ENCODE measurements at regions not wholly inside any gene's neighbourhood (a gene's known extent, or its start where the extent isn't known, plus 50 kb on each side); places are given as distances from the start of the nearest gene placed in this dataset.

GRCh38 chr14:31945074-31945613 is 132.0 kb upstream of the ARHGAP5 start:
- no peak for FAIRE-seq

More at GRCh38 chr14:31945074-31945613, 132.0 kb upstream of the ARHGAP5 start:
- Histone ChIP-seq H2AFZ (ENCODE audit: low read length) (no peak overlapping the region), H4K5ac (ENCODE audit: insufficient read length, low read depth, low read length) (no peak overlapping the region), H3K14ac (ENCODE audit: insufficient read length) (no peak overlapping the region), H3K56ac (replicated peaks; ENCODE audit: insufficient read length, low read depth, low read length) (no peak overlapping the region), H3K23me2 (ENCODE audit: low read depth, low read length) (no peaks in the 10 kb centered on the region), H2BK120ac (replicated peaks; ENCODE audit: low read depth, low read length) (no peak overlapping the region), H3K27ac (ENCODE audit: low read depth, low read length) (no peak overlapping the region), H3K27me3 (replicated peaks in 1 of 4; ENCODE audit: control insufficient read depth in 3 of 4, extremely low read depth in 1 of 4, insufficient read depth in 3 of 4, low read length in 3 of 4) (no peaks in the 10 kb centered on the region), H2BK12ac (ENCODE audit: low read depth, low read length) (no peak overlapping the region; the same call in 1 of the 2 replicates), H4K91ac (replicated peaks; ENCODE audit: insufficient read length, low read length) (no peak overlapping the region), H3K4ac (replicated peaks; ENCODE audit: insufficient read length, low read depth, low read length) (no peak overlapping the region), H3K23ac (ENCODE audit: insufficient read length) (no peak overlapping the region), H3K79me2 (ENCODE audit: control insufficient read depth in 1 of 2, insufficient read depth in 2 of 2, low read length in 2 of 2) (no peaks in the 10 kb centered on the region), H3K4me2 (ENCODE audit: insufficient read depth in 1 of 2, low read depth in 2 of 2, low read length in 2 of 2) (no peak overlapping the region), H3K9ac (replicated peaks in 1 of 4; ENCODE audit: extremely low read depth in 1 of 4, low read depth in 3 of 4, low read length in 3 of 4) (no peak overlapping the region), H3K18ac (ENCODE audit: extremely low read depth, low read length) (no peak overlapping the region), H4K20me1 (replicated peaks in 1 of 2; ENCODE audit: control insufficient read depth in 1 of 2, insufficient read depth in 2 of 2, low read length in 2 of 2) (no peaks in the 10 kb centered on the region), H2AK5ac (ENCODE audit: low read depth, low read length) (no peak overlapping the region), H3K4me3 (ENCODE audit: extremely low read depth in 1 of 4, insufficient read depth in 2 of 4, low read depth in 3 of 4, low read length in 4 of 4) (no peak overlapping the region), H3K79me1 (ENCODE audit: low read depth, low read length) (no peaks in the 10 kb centered on the region), H3K9me3 (ENCODE audit: insufficient read depth in 2 of 2, low read depth in 1 of 2, low read length in 1 of 2) (no peaks in the 10 kb centered on the region), H2BK15ac (ENCODE audit: low read length) (no peak overlapping the region), H3K36me3 (ENCODE audit: control insufficient read depth in 2 of 4, insufficient read depth in 4 of 4, low read length in 3 of 4) (no peaks in the 10 kb centered on the region), H2BK5ac (ENCODE audit: low read depth, low read length) (no peak overlapping the region; the same call in 1 of the 2 replicates), H3K4me1 (replicated peaks in 1 of 4; ENCODE audit: control insufficient read depth in 3 of 4, insufficient read depth in 4 of 4, low read length in 3 of 4) (no peaks in the 10 kb centered on the region; a peak in 1 of 7 replicates), H2BK20ac (ENCODE audit: low read length) (no peak overlapping the region), H4K8ac (ENCODE audit: extremely low read depth, insufficient read depth, low read length) (no peak overlapping the region; the same call in 1 of the 2 replicates)
- peak; percentile 64; the same call in 1 of the 2 replicates for TF ChIP-seq YY1 (IDR thresholded peaks at IDR 0.05; ENCODE audit: low read depth, low read length)
- no peak for TF ChIP-seq TCF12 (IDR thresholded peaks at IDR 0.05; ENCODE audit: low read depth, low read length)
- ChIA-PET POLR2A (ENCODE audit: partially characterized antibody) (interaction anchor here (0.9 to 1.0 kb wide), 2 partner anchors 18 to 34 kb away, joined by 3 read pairs; no protein-coding TSS in a partner anchor), CTCF (ENCODE audit: partially characterized antibody) (interaction anchor here (1.1 kb wide), 1 partner anchor 309 kb away, joined by 3 read pairs; no protein-coding TSS in a partner anchor)
- 90% methylated on average over 3 of the region's 3 CpGs; no CpG with 5 or more reads in 1 of the 2 experiments for WGBS, 2 experiments (ENCODE audit: extremely low coverage in 1 of 2, insufficient coverage in 1 of 2, insufficient read length in 1 of 2, insufficient replicate concordance in 2 of 2, low coverage in 1 of 2, low lambda C conversion rate in 2 of 2, missing lambda C conversion rate in 1 of 2)
- no peak for DNase-seq (ENCODE audit: low read depth in 1 of 2, low spot score in 2 of 2)

Measured in H1 (cell line).